Left colon (tissue), 2 donors: ENCODE measurements at regions not wholly inside any gene's neighbourhood (a gene's known extent, or its start where the extent isn't known, plus 50 kb on each side); places are given as distances from the start of the nearest gene placed in this dataset.

ENCODE experiments used
- ATAC-seq: fragments of 200-7000 bp; cut with Tn5 transposase; one replicate; pipeline ENCODE4 v1.9.1; 2020; ENCODE audit warnings: mild to moderate bottlenecking, moderate library complexity
- DNase-seq, 2 donors: peaks; one replicate each; pipeline ENCODE4 v3.0.0-alpha.2; 2020
- intact Hi-C, 2 donors: fragments of 100-400 bp; cut with DNase I in 1 of 2; cut with micrococcal nuclease in 1 of 2; formaldehyde crosslinking; loops; one replicate each; pipeline versions ENCODE4 v1.11.2 to v1.14.0; 2022; cut with DNase I, micrococcal nuclease
- donor health status: DM: no; HTN: no; CAD: no.
- donor health status: DM: yes; HTN: yes; CAD: no.

GRCh38 chr20:7617797-7618196, 322.5 kb downstream of the HAO1 start:
- intact Hi-C loops: no loop called here
- DNase-seq (no peak), ATAC-seq (no peak)

- no peak for ATAC-seq
These were observed 317.8 kb downstream of the HAO1 start for GRCh38 chr20:7622399-7622961.

GRCh38 chr20:7624886-7625285, 315.4 kb downstream of the HAO1 start:
- intact Hi-C loops: no loop called here
- no peak for ATAC-seq
- no peak for DNase-seq

More at GRCh38 chr20:7622399-7622961, 317.8 kb downstream of the HAO1 start:
- intact Hi-C loops: no loop called here
- no peak for DNase-seq

- DNase-seq: no peak
These were observed 312.3 kb downstream of the HAO1 start for GRCh38 chr20:7627734-7628663.

GRCh38 chr20:7629880-7630279, 310.4 kb downstream of the HAO1 start:
- ATAC-seq: no peak
- no peak for DNase-seq
- intact Hi-C loops: no loop called here

More at GRCh38 chr20:7627734-7628663, 312.3 kb downstream of the HAO1 start:
- intact Hi-C loops: no loop called here
- no peak for ATAC-seq

- intact Hi-C loops: no loop called here
- ATAC-seq (no peak), DNase-seq (no peak)
These were observed 303.1 kb downstream of the HAO1 start for GRCh38 chr20:7637184-7637583.

- ATAC-seq: no peak
- intact Hi-C loops: no loop called here
- no peak for DNase-seq
These were observed 290.0 kb downstream of the HAO1 start for GRCh38 chr20:7650086-7650879.

GRCh38 chr20:7654231-7654630, 286.0 kb downstream of the HAO1 start:
- intact Hi-C loops: no loop called here
- no peak for DNase-seq
- ATAC-seq: no peak

- no peak for ATAC-seq
- intact Hi-C loops: no loop called here
- DNase-seq: no peak
These were observed 283.4 kb downstream of the HAO1 start for GRCh38 chr20:7656687-7657467.

GRCh38 chr20:7657569-7657968, 282.7 kb downstream of the HAO1 start:
- ATAC-seq (no peak), DNase-seq (no peak)
- intact Hi-C loops: no loop called here

GRCh38 chr20:7660165-7660564, 280.1 kb downstream of the HAO1 start:
- ATAC-seq (no peak), DNase-seq (no peak)
- intact Hi-C loops: no loop called here

- ATAC-seq (no peak), DNase-seq (no peak)
- intact Hi-C loops: no loop called here
These were observed 274.9 kb downstream of the HAO1 start for GRCh38 chr20:7665376-7665775.

- intact Hi-C loops: no loop called here
- DNase-seq: no peak
- no peak for ATAC-seq
These were observed 273.1 kb downstream of the HAO1 start for GRCh38 chr20:7667194-7667593.

GRCh38 chr20:7672571-7672970, 267.7 kb downstream of the HAO1 start:
- intact Hi-C loops: no loop called here
- ATAC-seq (no peak), DNase-seq (no peak)

- intact Hi-C loops: no loop called here
- no peak for ATAC-seq
- no peak for DNase-seq
These were observed 266.4 kb downstream of the HAO1 start for GRCh38 chr20:7673841-7674240.

- ATAC-seq (no peak), DNase-seq (no peak)
- intact Hi-C loops: no loop called here
These were observed 257.3 kb downstream of the HAO1 start for GRCh38 chr20:7682916-7683315.

- no peak for ATAC-seq
- no peak for DNase-seq
- intact Hi-C loops: no loop called here
These were observed 253.2 kb downstream of the HAO1 start for GRCh38 chr20:7687065-7687464.

GRCh38 chr20:7689151-7689550, 251.1 kb downstream of the HAO1 start:
- ATAC-seq: no peak
- intact Hi-C loops: no loop called here
- no peak for DNase-seq

- DNase-seq (no peak), ATAC-seq (no peak)
- intact Hi-C loops: no loop called here
These were observed 248.5 kb downstream of the HAO1 start for GRCh38 chr20:7691647-7692269.
